Parathyroid adenoma (tissue), 2 donors: ENCODE measurements at regions not wholly inside any gene's neighbourhood (a gene's known extent, or its start where the extent isn't known, plus 50 kb on each side); places are given as distances from the start of the nearest gene placed in this dataset.

Experiments used
- H2AFZ ChIP-seq: fragments of 300-600 bp; sonication (generic); one replicate; pipeline ENCODE4 v1.7.0; 2017; ENCODE audit warnings: antibody characterized with exemption, mild to moderate bottlenecking
- H3K27ac ChIP-seq: fragments of 300-600 bp; sonication (generic); one replicate; pipeline ENCODE4 v1.7.0; 2017
- H3K27me3 ChIP-seq: fragments of 300-600 bp; sonication (generic); one replicate; pipeline ENCODE4 v1.7.0; 2017; ENCODE audit warnings: low read length; ENCODE audit not compliant: control insufficient read depth, insufficient read depth
- H3K36me3 ChIP-seq: fragments of 300-600 bp; sonication (generic); one replicate; pipeline ENCODE4 v1.7.0; 2017; ENCODE audit warnings: low read length; ENCODE audit not compliant: control insufficient read depth, insufficient read depth
- H3K4me1 ChIP-seq: fragments of 300-600 bp; sonication (generic); one replicate; pipeline ENCODE4 v1.7.0; 2017; ENCODE audit warnings: control low read depth
- H3K4me2 ChIP-seq: fragments of 300-600 bp; sonication (generic); one replicate; pipeline ENCODE4 v1.7.0; 2017; ENCODE audit warnings: low read length
- H3K4me3 ChIP-seq: fragments of 300-600 bp; sonication (generic); one replicate; pipeline ENCODE4 v1.7.0; 2017; ENCODE audit warnings: low read depth, low read length
- H3K79me2 ChIP-seq: fragments of 300-600 bp; sonication (generic); one replicate; pipeline ENCODE4 v1.7.0; 2017; ENCODE audit warnings: control low read depth
- H3K9ac ChIP-seq: fragments of 300-600 bp; sonication (generic); one replicate; pipeline ENCODE4 v1.7.0; 2017; ENCODE audit warnings: mild to moderate bottlenecking
- H3K9me3 ChIP-seq: fragments of 300-600 bp; sonication (generic); one replicate; pipeline ENCODE4 v1.7.0; 2017; ENCODE audit warnings: low read length; ENCODE audit not compliant: control insufficient read depth
- CTCF ChIP-seq: fragments of 300-600 bp; sonication (generic); IDR thresholded peaks from one replicate; pipeline ENCODE4 v1.7.0; 2017; ENCODE audit warnings: antibody characterized with exemption, mild to moderate bottlenecking
- donor health status: primary hyperparathyroidism.

DNA sequence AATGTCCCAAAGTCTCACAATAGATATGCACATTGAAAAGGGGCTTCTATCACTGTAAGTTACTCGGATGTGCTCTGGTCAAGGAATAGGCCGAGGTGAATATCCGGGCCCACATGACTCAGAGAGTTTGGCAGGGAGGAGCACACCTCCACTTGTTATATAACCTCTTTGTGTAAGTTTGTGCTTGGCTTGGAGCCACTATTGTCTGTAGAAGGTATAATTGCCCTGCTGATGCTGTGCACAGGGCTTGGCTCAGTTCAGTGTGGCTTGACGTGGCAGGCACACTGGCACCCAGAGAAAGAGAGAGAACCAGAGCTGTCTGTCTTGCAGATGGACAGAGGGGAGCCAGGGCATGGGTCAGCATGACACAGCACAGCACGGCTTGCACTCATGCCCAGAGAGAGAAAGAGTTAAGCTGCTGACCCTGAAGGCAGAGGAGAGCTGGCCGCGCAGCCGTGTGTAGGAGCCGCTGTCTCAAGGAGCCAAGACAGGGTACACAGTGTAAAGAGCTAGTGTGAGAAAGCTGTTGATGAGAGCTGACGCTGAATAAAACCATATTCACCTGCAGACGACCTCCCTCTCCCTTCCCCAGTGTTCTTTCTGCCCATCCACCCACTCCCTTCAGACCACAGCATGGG is 482.5 kb downstream of the C6orf118 start:
- Histone ChIP-seq H2AFZ (no peak overlapping the region), H3K9me3 (no peaks in the 10 kb centered on the region), H3K79me2 (no peaks in the 10 kb centered on the region), H3K4me1 (no peaks in the 10 kb centered on the region), H3K4me2 (no peak overlapping the region), H3K27ac (no peak overlapping the region), H3K36me3 (no peaks in the 10 kb centered on the region), H3K27me3 (no peaks in the 10 kb centered on the region), H3K4me3 (no peak overlapping the region), H3K9ac (no peak overlapping the region)
- TF ChIP-seq CTCF, result no peak

- Histone ChIP-seq H3K9ac (no peak overlapping the region), H3K36me3 (no peaks in the 10 kb centered on the region), H3K4me1 (no peaks in the 10 kb centered on the region), H3K27ac (no peak overlapping the region), H3K4me2 (no peak overlapping the region), H3K9me3 (no peaks in the 10 kb centered on the region), H3K4me3 (no peak overlapping the region), H2AFZ (no peak overlapping the region), H3K79me2 (no peaks in the 10 kb centered on the region), H3K27me3 (no peaks in the 10 kb centered on the region)
- TF ChIP-seq CTCF, result no peak
Observed at GRCh38 chr6:164825386-164825785, 484.0 kb downstream of the C6orf118 start.

DNA sequence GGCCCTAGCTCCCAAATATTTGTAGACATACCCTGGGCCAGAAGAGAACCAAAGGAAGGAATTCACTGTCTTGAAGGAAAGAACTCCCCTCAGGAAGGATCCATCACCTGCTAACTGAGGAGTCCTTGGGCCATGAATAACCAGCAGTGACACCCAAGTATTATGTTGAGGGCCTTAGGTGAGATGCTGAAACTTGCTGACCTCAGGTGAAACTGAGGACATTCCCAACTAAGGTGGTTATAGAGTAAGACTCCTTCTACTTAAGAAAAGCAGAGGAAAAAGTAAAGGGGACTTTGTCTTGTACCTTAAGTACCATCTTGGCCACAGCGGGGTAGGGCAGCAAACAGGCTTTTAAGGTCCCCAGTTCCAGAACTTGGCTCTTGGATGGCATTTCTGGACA is 491.7 kb downstream of the C6orf118 start:
- Histone ChIP-seq H3K4me2 (no peak overlapping the region), H3K4me3 (no peak overlapping the region), H3K9ac (no peak overlapping the region), H3K36me3 (no peaks in the 10 kb centered on the region), H3K9me3 (no peaks in the 10 kb centered on the region), H3K4me1 (no peaks in the 10 kb centered on the region), H3K27ac (no peak overlapping the region), H2AFZ (no peak overlapping the region), H3K79me2 (no peaks in the 10 kb centered on the region), H3K27me3 (no peaks in the 10 kb centered on the region)
- TF ChIP-seq CTCF, result no peak

DNA sequence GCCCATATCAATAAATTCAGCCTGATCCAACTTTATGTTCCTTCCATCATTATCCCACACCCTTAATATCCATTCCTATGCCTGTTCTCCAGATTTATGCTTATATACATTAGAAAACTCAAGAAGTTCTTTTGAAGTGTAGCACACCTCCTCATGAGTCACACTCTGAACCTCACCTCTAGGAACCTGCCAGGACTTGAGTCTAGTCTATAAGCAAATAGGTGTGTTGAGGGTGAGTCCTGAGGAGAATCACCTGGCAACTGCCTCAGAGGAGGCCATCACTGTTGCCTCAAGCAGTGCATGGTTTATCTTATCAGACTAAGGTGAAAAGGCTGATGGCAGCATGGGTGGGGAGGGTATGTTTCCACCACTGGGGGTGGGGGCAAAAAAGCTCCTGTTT is 496.7 kb downstream of the C6orf118 start:
- Histone ChIP-seq H3K27me3 (no peaks in the 10 kb centered on the region), H3K36me3 (no peaks in the 10 kb centered on the region), H3K4me1 (no peaks in the 10 kb centered on the region), H3K27ac (no peak overlapping the region), H3K9ac (no peak overlapping the region), H3K4me2 (no peak overlapping the region), H2AFZ (no peak overlapping the region), H3K9me3 (no peaks in the 10 kb centered on the region), H3K79me2 (no peaks in the 10 kb centered on the region), H3K4me3 (no peak overlapping the region)
- no peak for TF ChIP-seq CTCF

DNA sequence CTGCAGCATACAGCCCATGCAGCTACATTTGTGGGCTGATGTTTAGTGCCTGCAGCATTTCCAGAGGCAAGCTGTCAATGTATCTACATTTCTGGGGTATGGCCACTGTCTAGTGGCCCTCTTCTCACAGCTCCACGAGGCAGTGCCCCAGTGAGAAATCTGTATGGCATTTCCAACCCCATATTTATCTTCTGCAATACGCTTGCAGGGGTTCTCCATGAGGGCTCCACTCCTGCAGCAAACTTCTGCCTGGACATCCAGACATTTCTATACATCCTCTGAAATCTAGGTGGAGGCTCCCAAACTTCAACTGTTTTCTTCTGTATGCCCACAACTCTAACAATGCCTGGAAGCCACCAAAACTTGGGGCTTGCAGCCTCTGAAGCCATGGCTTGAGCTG is 502.3 kb downstream of the C6orf118 start:
- no peak overlapping the region for H3K9ac ChIP-seq
- H3K9me3 ChIP-seq, result no peaks in the 10 kb centered on the region
- no peak overlapping the region for H3K27ac ChIP-seq
- H2AFZ ChIP-seq, result no peak overlapping the region
- H3K4me3 ChIP-seq, result no peak overlapping the region
- no peaks in the 10 kb centered on the region for H3K4me1 ChIP-seq
- no peaks in the 10 kb centered on the region for H3K36me3 ChIP-seq
- no peaks in the 10 kb centered on the region for H3K79me2 ChIP-seq
- H3K4me2 ChIP-seq, result no peak overlapping the region
- H3K27me3 ChIP-seq, result no peaks in the 10 kb centered on the region
- no peak for TF ChIP-seq CTCF
